Ovary (tissue), 7 donors: ENCODE measurements at regions not wholly inside any gene's neighbourhood (a gene's known extent, or its start where the extent isn't known, plus 50 kb on each side); places are given as distances from the start of the nearest gene placed in this dataset.

Source experiments
- DNase-seq, 5 donors: peaks; one replicate each; pipeline ENCODE4 v3.0.0-alpha.2; 2019 to 2020
- H3K27ac ChIP-seq, 2 donors: fragments of 200-600 bp; one replicate each; pipeline versions ENCODE4 v1.5.1 to v1.8.0; 2019 to 2022
- H3K27me3 ChIP-seq: fragments of 200-600 bp; one replicate; pipeline ENCODE4 v1.8.0; 2022
- H3K36me3 ChIP-seq: fragments of 200-600 bp; sonication (generic); one replicate; pipeline ENCODE4 v1.5.1; 2019
- H3K4me1 ChIP-seq: one replicate; pipeline ENCODE4 v1.8.1; 2013; ENCODE audit warnings: mild to moderate bottlenecking, moderate library complexity; ENCODE audit not compliant: insufficient read depth
- H3K4me3 ChIP-seq: fragments of 200-600 bp; sonication (generic); one replicate; pipeline ENCODE4 v1.5.1; 2017
- H3K9me3 ChIP-seq, 2 donors: fragments of 200-600 bp in 1 of 2; sonication (generic) in 1 of 2; one replicate each; pipeline versions ENCODE4 v1.5.1 to v1.8.1; 2013 to 2019; ENCODE audit warnings: mild to moderate bottlenecking in 1 of 2, moderate library complexity in 1 of 2
- EP300 ChIP-seq: sonication (generic); formaldehyde crosslinking; IDR thresholded peaks from one replicate; pipeline ENCODE4 v1.6.1; 2017; ENCODE audit warnings: antibody characterized with exemption
- POLR2A ChIP-seq: fragments of 450-650 bp; IDR thresholded peaks from one replicate; pipeline ENCODE4 v1.6.1; 2017; ENCODE audit warnings: antibody characterized with exemption, mild to moderate bottlenecking, moderate library complexity
- WGBS, 3 donors: extraction: QIAGEN DNeasy Blood & Tissue Kit in 1 of 3; methylation state at CpG; one replicate each; pipeline versions ENCODE4 v1.1.5 to v1.1.7; 2013 to 2017; 5-methylcytosine and 5-hydroxymethylcytosine counted together
- intact Hi-C, 4 donors: fragments of 100-400 bp; cut with DNase I; formaldehyde crosslinking; loops; one replicate each; pipeline versions ENCODE4 v1.11.0 to v1.15.1; 2022 to 2023
- TF ChIP-seq, protein P1 (sequence below), 3 donors: fragments of 450-650 bp in 2 of 3; fragments of 200-600 bp in 1 of 3; IDR thresholded peaks; one replicate each; pipeline versions ENCODE4 v1.5.1 to v1.8.0; 2016 to 2022; ENCODE audit warnings: antibody characterized with exemption in 3 of 3, mild to moderate bottlenecking in 1 of 3
- donor health status: DM: no; HTN: no; CAD: no; lungs with moderate emphysema.
- donor health status: DM: no; HTN: no; CAD: no.
- donor health status: Bipolar disorder and iron deficiency.
- donor health status: DM: no; HTN: no; CAD: no.
- donor health status: DM: yes; HTN: yes; CAD: no.

DNA sequence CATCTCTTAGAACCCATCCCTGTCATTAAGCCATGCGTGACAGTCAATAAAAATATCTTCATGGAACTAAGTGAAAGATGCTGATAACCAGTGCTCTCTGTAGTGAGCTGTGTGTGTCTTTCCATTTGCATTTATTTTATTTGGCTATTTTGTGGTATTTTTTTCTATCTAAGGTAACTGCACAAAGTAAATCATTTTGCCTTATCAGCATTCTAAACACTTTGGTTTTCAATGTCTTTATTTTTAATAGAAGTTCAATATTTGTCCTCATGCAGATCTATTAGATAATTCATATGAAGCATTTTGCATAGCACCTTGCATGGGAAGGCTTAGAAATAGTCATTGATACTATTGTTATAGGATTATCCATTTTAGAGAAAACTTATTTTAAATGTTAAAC is 163.6 kb upstream of the TANK start:
- WGBS, 3 donors: 94 to 100% (median 97%) methylated on average over 1 of the region's 1 CpG
- intact Hi-C loops: loop anchor here in 2 of 4 donors (10.0 kb wide), 3 partner anchors 882 to 1712 kb away; partner anchors contain the start of gene WDSUB1 (in 1 of the 2)

DNA sequence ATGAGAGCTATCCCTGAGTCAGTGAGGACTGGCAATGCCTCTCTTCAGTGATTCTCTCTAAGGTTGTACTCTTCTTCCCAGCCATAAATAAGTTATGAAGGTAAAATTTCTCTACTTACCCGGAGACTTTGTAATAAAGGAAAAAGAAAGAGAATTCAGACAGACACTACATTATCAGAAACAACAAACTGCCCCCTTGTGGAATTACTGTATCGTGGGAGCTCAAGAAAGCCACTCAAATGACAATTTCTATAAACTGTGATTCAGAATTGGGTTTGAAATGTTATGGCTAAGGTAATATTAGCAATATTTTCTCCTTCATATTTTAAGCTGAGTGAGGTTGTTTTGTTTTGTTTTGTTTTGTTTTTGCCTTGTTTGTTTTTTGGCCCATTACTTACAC is 155.8 kb upstream of the TANK start:
- no peak overlapping the region for H3K27ac ChIP-seq
- H3K9me3 ChIP-seq: no peaks in the 10 kb centered on the region
- WGBS, 3 donors: 32 to 34% (median 33%) methylated on average over 2 of the region's 2 CpGs
- intact Hi-C loops: no loop called here
- TF ChIP-seq, protein P1, sequence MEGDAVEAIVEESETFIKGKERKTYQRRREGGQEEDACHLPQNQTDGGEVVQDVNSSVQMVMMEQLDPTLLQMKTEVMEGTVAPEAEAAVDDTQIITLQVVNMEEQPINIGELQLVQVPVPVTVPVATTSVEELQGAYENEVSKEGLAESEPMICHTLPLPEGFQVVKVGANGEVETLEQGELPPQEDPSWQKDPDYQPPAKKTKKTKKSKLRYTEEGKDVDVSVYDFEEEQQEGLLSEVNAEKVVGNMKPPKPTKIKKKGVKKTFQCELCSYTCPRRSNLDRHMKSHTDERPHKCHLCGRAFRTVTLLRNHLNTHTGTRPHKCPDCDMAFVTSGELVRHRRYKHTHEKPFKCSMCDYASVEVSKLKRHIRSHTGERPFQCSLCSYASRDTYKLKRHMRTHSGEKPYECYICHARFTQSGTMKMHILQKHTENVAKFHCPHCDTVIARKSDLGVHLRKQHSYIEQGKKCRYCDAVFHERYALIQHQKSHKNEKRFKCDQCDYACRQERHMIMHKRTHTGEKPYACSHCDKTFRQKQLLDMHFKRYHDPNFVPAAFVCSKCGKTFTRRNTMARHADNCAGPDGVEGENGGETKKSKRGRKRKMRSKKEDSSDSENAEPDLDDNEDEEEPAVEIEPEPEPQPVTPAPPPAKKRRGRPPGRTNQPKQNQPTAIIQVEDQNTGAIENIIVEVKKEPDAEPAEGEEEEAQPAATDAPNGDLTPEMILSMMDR (IDR thresholded peaks at IDR 0.05): no peak
- TF ChIP-seq POLR2A (no peak), EP300 (no peak)
- H3K36me3 ChIP-seq: no peaks in the 10 kb centered on the region
- H3K4me3 ChIP-seq: no peak overlapping the region
- no peaks in the 10 kb centered on the region for H3K27me3 ChIP-seq
- DNase-seq: no peak
- no peaks in the 10 kb centered on the region for H3K4me1 ChIP-seq

More for the DNA sequence above, 163.6 kb upstream of the TANK start:
- H3K4me3 ChIP-seq: no peak overlapping the region
- H3K36me3 ChIP-seq: no peaks in the 10 kb centered on the region
- DNase-seq: no peak
- H3K27ac ChIP-seq: no peak overlapping the region
- no peak for TF ChIP-seq POLR2A
- TF ChIP-seq EP300: no peak
- TF ChIP-seq, protein P1 (IDR thresholded peaks at IDR 0.05): no peak
- H3K27me3 ChIP-seq: no peaks in the 10 kb centered on the region
- no peaks in the 10 kb centered on the region for H3K9me3 ChIP-seq
- no peaks in the 10 kb centered on the region for H3K4me1 ChIP-seq

DNA sequence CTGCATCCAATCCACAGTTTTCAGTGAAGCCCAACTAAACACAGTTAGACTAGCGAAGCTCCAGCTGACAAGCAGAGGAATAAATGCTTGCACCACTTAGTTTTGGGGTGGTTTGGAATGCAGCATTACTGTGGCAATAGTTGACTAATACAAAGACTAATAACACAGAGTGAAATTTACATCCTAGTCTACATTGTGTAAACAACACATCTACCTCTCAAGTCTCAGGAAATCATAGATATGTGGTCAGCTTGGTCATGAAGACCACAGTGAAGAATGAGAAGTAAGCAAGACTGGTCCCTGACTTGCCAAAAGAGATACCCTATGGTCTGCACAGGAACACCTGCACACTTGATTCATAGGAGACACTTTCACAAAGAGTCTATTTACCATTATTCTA is 155.1 kb upstream of the TANK start:
- Histone ChIP-seq H3K27me3 (no peaks in the 10 kb centered on the region), H3K9me3 (no peaks in the 10 kb centered on the region), H3K4me3 (no peak overlapping the region), H3K36me3 (no peaks in the 10 kb centered on the region), H3K27ac (no peak overlapping the region), H3K4me1 (no peaks in the 10 kb centered on the region)
- intact Hi-C loops: no loop called here
- DNase-seq: no peak
- WGBS, 3 donors: 0 to 92% (median 49%) methylated on average over 1 of the region's 1 CpG
- TF ChIP-seq, protein P1 (IDR thresholded peaks at IDR 0.05): no peak

DNA sequence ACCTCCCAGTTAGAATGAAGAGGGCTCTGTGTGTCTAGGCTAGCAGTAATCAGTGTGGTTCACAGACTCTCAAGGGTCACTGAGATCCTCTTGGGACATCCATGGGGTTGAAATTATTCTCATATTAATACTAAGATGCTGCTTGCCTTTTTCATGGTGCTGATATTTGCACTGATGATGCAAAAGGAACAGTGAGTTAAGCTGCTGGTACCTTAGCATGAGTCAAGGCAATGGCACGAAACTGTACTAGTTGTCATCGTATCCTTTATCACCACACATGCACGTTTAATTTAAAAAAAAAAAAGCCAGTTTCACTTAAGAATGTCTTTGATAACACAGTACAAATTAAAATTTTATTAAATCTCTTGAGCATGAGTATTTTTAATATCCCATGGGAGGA is 151.9 kb upstream of the TANK start:
- no peak for DNase-seq
- Histone ChIP-seq H3K9me3 (no peaks in the 10 kb centered on the region), H3K36me3 (no peaks in the 10 kb centered on the region), H3K4me3 (no peak overlapping the region), H3K27me3 (no peaks in the 10 kb centered on the region), H3K4me1 (no peaks in the 10 kb centered on the region), H3K27ac (no peak overlapping the region)
- intact Hi-C loops: no loop called here
- 81 to 87% (median 83%) methylated on average over 3 of the region's 3 CpGs for WGBS, 3 donors
- TF ChIP-seq EP300 (no peak), POLR2A (no peak)
- TF ChIP-seq, protein P1 (IDR thresholded peaks at IDR 0.05): no peak
